GM19452 (cell line): ENCODE measurements at regions not wholly inside any gene's neighbourhood (a gene's known extent, or its start where the extent isn't known, plus 50 kb on each side); places are given as distances from the start of the nearest gene placed in this dataset.

Source experiments
- ATAC-seq: cut with Tn5 transposase; IDR thresholded peaks from one replicate; pipeline ENCODE4 v1.9.1; 2021; ENCODE audit not compliant: unreplicated experiment

DNA sequence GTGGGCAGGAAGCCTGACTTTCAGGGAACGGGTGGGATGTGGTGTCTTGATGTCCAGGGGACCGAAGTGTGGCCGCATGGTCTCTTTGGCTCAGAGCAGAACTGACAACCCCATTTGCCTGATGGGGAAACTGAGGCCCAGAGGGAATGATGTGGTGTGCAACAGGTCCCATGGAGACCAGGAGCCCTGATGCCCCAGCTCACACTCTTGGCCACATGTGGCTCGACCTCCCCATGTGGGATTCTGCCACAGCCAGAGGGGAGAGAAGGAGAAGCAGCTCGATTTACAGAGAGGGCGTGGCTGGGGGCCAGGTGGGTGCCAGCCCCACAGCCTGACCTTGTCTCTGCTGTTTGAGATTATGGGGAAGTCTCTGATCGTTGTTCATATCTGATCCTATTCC is 128.1 kb downstream of the TEX29 start:
- ATAC-seq = no peak

DNA sequence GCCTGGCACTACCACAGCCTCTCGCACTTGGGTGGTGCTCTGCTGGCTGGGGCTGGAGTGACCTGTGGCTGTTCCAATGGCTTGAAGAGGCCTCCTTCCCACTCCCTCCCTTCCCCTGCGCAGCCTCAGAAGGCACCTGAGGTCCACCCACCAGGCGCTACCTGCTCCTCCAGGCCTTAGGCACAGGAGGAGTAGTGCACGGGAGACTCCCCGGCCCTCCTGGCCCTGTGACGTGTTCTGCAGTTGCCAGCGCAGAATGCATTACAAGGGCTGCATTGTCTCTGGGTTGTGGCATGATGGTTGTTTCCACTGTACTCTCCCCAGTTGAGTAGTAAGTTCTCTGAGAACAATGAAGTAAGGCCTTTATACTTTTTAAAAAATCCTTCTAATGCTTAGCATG is 128.6 kb downstream of the TEX29 start:
- ATAC-seq = no peak

DNA sequence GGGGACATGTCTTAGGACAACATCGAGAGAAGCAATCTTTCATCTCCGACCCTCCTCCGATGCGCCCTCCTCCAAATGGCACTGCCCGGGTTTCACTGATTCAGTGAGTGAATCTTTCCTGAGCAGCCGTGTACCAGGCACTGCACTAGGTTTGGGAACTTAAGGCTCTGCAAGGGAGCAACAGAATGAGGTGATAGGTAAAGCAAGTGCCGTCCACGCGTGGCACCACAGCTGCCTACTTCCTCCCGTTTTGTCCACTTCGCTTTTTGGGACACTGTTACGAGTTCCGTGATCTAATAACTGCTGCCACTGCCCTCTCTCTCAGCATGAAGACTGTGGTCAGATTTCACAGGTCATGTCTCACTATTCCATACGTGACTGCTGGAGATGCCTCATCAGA is 131.0 kb downstream of the TEX29 start:
- no peak for ATAC-seq

DNA sequence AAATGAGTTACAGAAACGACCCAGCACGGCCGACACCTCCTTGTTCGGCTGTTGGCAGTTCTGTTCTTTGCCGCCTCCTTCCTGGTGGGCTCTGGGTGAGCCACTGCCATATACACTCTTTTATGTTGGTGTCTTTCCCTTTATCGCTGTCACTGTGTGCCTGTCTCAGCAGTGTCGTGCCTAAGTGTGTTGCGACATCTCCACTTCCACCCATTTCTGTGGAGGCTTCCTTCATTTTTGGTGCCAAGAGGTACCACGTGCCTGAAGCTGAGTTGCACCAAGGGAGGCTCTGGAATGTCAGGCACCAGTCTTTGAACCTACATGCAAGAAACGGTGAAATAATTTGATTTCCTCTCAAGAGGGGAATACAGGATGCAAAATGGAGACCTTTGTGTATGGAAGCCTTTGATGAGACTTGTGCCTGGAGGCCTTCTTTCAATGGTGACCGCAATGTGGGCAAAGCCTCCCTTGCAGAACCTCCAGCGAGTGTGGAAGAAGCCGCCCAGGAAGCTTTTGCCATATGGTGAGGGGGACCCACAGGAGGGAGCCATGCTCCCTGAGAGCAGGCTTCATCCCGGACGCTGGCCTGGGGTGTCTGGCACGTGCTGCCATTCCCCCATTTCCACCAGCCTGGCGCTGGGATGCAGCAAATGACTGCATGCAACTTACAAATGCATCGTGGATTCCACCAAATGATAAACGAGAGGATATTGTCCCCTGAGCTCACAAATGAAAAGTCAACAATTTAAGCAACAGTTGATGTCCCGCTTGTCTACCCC is 136.2 kb downstream of the TEX29 start:
- no peak for ATAC-seq

DNA sequence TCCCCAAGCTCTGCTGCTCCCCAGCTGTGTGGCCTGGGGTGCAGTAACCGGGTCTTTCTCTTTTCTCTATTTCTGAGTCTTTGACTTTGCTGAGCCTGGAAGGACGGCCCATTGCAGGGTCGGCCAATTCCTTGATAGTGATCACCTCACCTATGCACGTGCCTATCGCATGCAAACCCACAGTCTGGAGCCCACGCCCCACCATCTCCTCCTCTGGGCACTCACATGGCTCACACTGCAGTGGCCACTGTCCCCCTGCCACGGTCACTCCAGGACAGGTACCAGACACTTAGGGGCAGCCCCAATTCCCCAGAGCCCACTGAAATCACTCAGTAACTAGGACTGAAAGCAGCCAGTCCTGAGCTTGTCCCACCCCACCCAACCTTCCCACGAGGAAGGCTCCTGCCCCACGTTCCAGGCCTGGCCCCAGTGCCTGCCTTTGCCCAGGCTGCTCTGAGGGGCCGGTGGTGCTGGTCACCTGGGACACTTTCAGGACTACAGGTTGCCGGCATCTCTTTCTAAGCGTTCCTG is 137.6 kb downstream of the TEX29 start:
- ATAC-seq = no peak

DNA sequence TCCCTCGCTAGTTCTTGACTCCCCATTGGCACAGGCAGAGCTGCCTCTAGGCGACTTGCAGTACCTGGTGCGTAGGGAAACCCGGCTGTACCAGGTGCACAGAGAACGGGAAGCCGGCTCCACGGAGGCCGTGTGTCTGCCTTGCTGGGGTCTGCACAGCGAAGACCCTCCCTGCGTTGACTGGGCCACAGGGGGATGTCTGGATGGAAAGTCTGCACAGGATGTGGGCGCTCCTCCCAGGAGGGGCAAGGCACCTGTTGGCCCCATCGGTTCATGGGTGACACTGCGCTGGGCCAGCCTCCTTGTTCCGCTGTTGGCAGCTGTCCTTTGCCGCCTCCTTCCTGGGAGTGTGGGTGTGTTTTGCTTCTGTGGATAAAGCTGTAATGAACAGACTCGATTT is 138.3 kb downstream of the TEX29 start:
- ATAC-seq = no peak

DNA sequence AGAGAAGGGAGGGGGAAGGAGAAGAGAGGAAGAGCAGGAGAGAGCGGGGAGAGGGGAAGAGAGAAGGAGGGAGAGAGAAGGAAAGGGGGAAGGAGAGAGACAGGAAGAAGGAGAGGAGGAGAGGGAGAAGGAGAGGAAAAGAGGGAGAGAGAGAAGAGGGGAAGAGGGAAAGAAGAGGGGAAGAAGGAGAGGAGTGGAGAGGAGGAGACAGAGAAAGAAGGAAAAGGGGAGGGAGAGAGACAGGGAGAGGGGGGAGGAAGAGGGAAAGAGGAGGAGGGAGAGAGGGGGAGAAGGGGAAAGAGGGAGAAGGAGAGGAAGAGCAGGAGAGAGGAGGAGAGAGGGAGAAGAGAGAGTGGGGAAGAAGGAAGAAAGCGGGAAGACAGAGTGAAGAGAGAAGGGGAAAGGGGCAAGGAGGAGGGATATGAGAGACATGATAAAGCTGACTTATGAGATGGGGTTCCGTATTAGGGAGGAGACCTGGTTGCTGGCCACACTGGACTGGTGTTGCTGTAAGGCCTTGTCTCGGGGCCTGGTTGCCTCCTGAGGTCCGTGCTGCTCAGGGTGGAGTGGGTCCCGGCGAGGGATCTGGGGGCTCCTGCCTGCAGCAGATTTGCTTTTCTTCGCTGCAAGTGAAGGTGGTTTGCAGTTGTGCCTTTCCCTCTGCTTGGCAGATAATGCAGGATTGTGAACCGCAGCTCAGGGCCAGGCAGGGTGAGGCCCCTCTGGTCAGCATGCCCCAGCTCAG is 139.5 kb downstream of the TEX29 start:
- ATAC-seq = no peak

DNA sequence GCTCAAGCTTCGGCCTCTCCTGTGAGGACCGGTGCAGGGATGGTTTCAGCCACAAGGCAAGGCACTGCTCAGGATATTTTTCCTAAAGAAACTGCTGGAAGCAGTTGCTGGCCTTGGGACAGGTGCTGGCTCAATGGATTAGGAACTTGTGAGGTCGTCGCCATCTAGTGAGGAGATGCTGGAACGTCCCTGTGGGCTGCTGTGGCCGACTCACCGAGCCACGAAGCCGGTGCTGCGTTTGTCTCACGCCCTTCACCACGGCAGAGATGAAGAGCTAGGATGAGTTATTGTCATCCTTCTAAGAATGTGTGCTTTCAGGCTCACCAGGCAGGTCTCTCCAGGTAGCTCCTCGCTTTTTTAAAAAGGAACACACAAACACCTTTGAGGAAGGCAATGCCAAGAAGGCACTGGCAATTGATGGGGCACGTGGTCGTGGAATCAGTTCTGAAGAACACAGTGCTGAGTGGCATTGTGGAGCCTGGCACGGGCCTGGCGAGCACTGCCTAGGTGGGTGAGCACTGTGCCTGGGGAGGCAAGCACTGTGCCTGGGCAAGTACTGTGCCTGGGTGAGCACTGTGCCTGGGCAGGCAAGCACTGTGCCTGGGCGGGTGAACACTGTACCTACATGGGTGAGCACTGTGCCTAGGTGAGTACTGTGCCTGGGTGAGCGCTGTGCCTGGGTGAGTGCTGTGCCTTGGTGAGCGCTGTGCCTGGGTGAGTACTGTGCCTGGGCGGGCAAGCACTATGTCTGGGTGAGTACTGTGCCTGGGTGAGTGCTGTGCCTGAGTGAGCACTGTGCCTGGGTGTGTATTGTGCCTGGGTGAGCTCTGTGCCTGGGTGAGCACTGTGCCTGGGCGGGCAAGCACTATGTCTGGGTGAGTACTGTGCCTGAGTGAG is 140.4 kb downstream of the TEX29 start:
- ATAC-seq = no peak

DNA sequence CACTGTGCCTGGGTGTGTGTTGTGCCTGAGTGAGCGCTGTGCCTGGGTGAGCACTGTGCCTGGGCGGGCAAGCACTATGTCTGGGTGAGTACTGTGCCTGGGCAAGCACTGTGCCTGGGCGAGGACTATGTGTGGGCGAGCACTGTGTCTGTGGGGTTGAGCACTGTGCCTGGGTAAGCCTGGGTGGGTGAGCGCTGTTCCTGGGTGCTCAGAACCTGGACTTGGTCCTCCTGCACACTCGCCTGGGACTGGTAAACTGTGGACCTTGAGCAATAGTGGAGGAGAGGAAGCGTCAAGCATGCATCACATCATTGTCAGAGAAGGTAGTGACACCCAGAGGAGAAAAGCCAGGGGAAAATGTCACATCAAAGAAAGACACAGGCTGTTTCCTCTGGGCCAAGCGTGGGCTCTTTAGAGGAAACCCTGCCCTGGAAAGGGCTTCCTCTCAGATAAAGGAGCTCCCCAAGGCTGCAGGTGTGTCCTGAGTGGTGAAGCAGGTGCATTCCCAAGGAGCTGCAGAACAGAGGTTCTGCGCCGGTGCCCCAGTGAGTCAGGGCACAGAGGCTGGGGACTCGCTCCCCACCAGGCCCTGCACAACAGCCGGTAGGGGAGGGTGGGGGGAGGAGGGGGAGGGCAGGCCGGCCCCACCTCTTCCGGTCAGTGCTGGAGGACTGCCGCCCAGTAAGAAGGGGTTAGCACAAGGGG is 141.2 kb downstream of the TEX29 start:
- no peak for ATAC-seq

DNA sequence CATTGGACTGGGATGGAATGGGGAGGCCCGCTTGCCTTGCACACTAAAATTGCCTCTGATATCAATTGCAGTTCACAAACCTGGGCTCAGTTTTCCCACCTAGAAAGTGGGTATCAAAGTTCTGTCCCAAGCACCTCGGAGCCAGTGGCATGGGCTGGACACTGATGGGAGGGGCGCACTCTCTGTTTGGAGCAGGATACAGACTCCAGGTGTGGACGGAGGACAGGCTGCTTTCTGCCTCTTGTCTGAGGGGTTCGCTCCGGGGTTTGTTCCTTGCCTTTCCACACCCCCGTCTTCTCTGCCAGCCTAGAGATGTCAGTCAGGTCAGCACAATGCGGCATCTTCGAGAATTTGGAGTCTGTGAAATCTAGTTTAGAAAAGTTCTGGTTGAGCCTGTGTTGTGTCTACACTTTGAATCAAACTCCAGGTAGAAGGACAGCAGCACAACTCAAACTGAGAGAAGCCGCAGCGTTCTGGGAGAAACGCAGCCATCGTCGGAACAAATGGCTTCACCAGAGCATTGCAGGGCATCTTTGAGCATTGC is 141.9 kb downstream of the TEX29 start:
- no peak for ATAC-seq

DNA sequence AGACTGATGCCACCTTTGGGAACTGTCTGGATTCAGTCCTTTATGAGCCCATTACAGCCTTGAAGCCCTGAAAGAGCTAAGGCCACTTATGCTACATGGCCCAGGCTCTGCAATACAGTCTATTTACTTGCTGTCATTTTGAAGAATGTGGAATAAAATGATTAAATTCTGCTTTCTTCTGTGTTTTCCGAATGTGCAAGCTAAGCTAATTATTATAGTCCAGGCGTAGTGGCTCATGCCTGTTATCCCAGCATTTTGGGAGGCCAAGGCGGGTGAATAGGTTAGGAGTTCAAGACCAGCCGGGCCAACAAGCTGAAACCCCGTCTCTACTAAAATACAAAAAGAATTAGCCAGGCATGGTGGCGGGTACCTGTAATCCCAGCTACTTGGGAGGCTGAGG is 142.5 kb downstream of the TEX29 start:
- ATAC-seq = no peak

DNA sequence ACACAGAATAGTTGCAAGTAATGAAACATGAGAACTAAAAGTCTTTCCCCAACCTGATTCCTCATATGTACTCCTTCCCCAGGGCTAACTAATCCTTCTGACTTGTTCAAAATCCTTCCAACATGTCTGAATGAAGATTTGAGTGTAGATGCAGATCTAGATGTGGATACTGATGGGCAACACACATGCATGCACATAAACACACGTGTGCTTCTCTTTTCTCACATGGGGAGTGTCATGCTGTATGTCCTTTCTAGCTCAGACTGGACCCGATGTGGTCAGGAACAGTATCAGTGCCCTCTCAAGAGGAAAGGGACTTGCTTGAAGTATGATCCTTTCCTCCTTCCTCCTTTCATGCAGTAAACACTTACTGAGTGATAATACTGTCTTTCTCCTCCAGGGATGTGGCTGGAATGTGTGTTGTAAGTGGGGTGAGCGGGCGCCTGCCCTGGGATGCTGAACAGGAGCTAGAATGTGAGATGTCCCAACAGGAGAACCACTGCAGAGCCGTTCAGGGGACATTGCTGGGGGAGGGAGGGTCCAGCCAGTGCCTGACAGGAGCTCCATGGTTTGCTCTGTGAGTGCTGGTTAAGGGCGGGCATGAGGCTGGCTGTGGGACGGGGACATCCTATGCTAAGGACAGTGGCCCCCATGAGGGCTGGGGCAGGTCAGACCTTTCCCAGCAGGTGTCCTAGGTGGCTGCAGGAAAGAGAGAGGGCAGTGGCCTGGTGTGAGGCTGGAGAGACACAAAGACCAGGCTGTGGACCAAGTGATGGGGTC is 146.9 kb downstream of the TEX29 start:
- no peak for ATAC-seq

DNA sequence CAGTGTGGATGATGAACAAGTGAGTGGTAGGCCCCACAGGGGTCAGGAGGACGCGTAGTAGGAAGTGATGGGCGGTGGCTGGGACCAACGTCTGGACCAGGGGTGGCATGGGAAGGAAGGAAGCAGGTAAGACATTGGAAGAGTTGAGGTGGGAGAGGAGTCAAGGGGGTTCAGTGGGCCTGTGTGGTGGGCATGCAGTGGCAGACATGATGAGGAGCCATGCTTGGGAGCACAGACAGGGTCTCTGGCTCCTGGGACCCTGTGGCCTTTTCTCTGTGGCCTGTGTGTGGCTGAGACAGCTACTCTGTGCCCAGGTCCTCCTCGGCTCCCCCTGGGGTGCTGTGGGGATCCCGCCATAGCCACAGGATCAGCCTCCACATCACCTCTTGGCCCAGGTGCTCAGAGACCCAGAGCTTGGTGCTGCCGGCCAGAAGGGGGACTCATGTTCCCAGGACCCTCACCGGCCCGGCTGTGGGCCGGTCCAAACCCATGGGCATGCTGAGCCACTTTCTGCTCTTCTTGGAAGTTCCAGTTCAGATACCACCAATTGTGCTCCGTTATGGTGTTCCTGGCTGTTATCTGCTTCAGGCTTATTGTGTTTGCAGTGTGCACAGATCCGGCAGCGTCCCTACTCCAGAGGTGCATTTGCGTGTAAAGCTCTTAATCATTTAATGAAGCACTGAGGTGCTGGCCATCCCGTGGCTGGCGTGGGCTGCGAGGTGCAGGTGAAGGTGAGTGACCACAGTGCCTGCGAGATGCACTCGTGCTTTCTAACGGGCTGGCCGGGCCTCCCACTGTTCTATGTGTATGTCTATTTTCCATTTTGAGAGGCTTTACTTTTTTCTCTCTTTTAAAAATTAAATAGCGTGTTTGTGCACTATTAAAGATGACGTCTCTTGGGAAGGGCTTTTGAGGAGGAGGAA is 147.9 kb downstream of the TEX29 start:
- no peak for ATAC-seq

DNA sequence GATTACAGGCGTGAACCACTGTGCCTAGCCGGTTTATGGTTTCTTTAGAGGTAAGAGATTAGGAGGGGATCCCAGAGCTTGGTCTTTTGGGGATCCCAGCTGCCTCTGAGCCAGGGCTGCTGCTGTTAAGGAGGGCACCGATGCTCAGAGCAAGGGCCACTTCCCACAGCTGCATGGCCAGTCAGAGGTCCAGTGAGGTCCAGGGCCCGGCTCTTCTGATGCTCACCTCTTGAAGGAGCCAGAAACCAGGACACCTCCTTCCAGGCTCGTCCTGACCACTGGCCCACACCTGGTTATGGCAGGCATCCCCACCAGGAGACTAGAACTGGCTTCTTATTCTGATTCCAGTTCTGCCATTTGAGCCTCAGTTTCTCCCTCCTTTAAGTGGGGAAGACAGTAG is 149.0 kb downstream of the TEX29 start:
- no peak for ATAC-seq

DNA sequence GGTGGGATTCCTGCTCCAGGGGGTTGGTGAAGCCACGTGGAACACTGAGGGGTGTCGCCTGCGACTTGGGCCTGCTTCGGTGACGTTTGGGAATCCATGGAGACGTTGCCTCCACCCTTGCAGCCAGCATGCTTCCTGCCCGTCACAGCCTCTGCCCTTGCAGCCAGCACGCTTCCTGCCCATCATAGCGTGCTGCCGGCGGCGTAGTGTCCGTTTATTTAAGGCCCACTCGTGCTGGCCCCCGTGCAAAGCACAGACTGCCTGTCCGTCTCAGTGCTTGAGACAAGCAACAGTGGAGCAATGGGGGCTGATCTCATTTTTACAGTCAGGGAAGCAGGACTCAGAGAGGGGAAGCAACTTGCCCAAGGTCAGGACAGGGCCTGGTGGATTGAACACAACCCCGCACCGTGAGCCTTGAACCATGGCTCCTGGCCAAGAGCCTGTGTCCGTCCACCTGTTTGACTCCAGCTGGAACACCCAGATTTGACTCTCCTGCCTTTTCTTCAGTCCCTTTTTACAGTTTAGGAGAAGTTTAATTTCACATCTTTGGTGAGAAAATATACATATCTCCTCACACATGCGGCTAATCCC is 149.6 kb downstream of the TEX29 start:
- no peak for ATAC-seq

DNA sequence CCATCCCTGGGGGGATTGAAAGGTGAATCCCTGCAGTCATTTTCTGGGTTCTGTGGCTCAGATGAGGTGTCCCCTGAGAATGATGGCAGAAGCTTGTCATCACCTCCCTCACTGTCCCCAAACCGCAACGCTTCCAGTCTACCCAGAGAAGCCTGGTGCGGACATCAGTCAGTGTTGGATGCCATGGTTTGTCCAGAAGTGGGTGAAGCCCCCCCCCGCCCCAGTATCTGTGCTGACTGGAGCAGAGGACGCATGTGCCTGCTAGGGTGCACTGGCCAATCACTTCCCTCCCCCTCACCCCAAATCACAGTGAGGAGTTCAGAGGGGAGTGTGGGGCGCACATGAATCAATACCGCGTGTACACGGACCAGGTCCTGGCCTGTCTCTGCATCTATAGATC is 150.5 kb downstream of the TEX29 start:
- no peak for ATAC-seq

DNA sequence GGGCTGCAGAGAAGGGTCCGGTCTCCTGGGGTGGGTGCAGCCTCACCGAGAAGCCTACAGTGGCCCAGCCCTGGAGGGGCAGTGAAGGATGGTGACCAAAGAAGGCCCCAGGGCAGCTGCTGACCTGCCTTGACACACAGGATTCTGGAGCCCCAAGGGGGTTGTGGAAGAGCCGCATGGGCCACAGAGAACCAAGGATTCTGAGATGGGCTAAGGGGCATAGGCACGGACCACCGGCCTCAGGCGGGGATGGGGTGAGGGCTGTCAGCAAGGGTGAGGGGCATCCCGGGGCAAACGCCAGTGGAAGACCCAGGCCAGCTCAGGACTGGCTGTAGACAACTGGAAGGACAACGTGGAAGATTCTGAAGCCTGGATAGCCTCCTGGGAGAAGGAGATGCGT is 151.6 kb downstream of the TEX29 start:
- no peak for ATAC-seq
